ENCODE measurements at regions not wholly inside any gene's neighbourhood (a gene's known extent, or its start where the extent isn't known, plus 50 kb on each side); places are given as distances from the start of the nearest gene placed in this dataset.

- no peak for DNase-seq
- H3K9me3 ChIP-seq: peaks cover 0 to 2% of the 10 kb centered on the region in 2 donors
- ATAC-seq: no peak
- H3K4me1 ChIP-seq: no peaks in the 10 kb centered on the region
- H3K27me3 ChIP-seq: no peaks in the 10 kb centered on the region
- no peak overlapping the region for H3K4me3 ChIP-seq
- TF ChIP-seq CTCF (IDR thresholded peaks at IDR 0.05): no peak
- no peak overlapping the region for H3K27ac ChIP-seq
- intact Hi-C loops (cut with DNase I): no loop called here
- H3K36me3 ChIP-seq: no peaks in the 10 kb centered on the region
These were observed 67.5 kb downstream of the ATP6V1G3 start for GRCh38 chr1:198472997-198473396.

- Histone ChIP-seq H3K36me3 (no peaks in the 10 kb centered on the region), H3K27ac (no peak overlapping the region), H3K27me3 (no peaks in the 10 kb centered on the region), H3K4me1 (no peaks in the 10 kb centered on the region), H3K4me3 (no peak overlapping the region), H3K9me3 (peaks cover 0 to 2% of the 10 kb centered on the region in 2 donors)
- ATAC-seq: no peak
- DNase-seq: no peak
- intact Hi-C loops (cut with DNase I): no loop called here
- TF ChIP-seq CTCF (IDR thresholded peaks at IDR 0.05): no peak
These were observed 68.4 kb downstream of the ATP6V1G3 start for GRCh38 chr1:198472119-198472518.

GRCh38 chr1:198467907-198468306 is 72.6 kb downstream of the ATP6V1G3 start:
- Histone ChIP-seq H3K9me3 (no peaks in the 10 kb centered on the region), H3K27me3 (no peaks in the 10 kb centered on the region), H3K4me3 (no peak overlapping the region), H3K4me1 (no peaks in the 10 kb centered on the region), H3K36me3 (no peaks in the 10 kb centered on the region), H3K27ac (no peak overlapping the region)
- intact Hi-C loops (cut with DNase I): loop anchor here in 1 of 2 donors (10.0 kb wide), 1 partner anchor 393 kb away; no protein-coding TSS in a partner anchor
- ATAC-seq (no peak), DNase-seq (no peak)
- TF ChIP-seq CTCF (IDR thresholded peaks at IDR 0.05): no peak

GRCh38 chr1:198467342-198467741 is 73.1 kb downstream of the ATP6V1G3 start:
- no peak for TF ChIP-seq CTCF (IDR thresholded peaks at IDR 0.05)
- Histone ChIP-seq H3K27me3 (no peaks in the 10 kb centered on the region), H3K36me3 (no peaks in the 10 kb centered on the region), H3K4me1 (no peaks in the 10 kb centered on the region), H3K4me3 (no peak overlapping the region), H3K9me3 (no peaks in the 10 kb centered on the region), H3K27ac (no peak overlapping the region)
- ATAC-seq: no peak
- peak in 1 of 4 donors; percentile 25 for DNase-seq
- intact Hi-C loops (cut with DNase I): loop anchor here in 1 of 2 donors (10.0 kb wide), 1 partner anchor 393 kb away; no protein-coding TSS in a partner anchor

GRCh38 chr1:198465201-198466144 is 75.0 kb downstream of the ATP6V1G3 start:
- DNase-seq: peak in 2 of 4 donors; percentile 45 to 59
- no peak overlapping the region for H3K4me3 ChIP-seq
- H3K27ac ChIP-seq: peak overlapping the region in 1 of 2 donors; percentile 49
- peak; percentile 56 to 59 for TF ChIP-seq CTCF (IDR thresholded peaks at IDR 0.05)
- intact Hi-C loops (cut with DNase I): loop anchor here in 1 of 2 donors (10.0 kb wide), 1 partner anchor 391 kb away; no protein-coding TSS in a partner anchor
- no peaks in the 10 kb centered on the region for H3K36me3 ChIP-seq
- no peaks in the 10 kb centered on the region for H3K9me3 ChIP-seq
- H3K4me1 ChIP-seq: no peaks in the 10 kb centered on the region
- ATAC-seq: peak; percentile 93
- H3K27me3 ChIP-seq: no peaks in the 10 kb centered on the region
